Myocyte (in vitro differentiated cells): ENCODE measurements at regions not wholly inside any gene's neighbourhood (a gene's known extent, or its start where the extent isn't known, plus 50 kb on each side); places are given as distances from the start of the nearest gene placed in this dataset.

Source experiments
- DNase-seq: peaks from one replicate; pipeline ENCODE4 v3.0.0-alpha.2; 2012; ENCODE audit warnings: low read depth

DNA sequence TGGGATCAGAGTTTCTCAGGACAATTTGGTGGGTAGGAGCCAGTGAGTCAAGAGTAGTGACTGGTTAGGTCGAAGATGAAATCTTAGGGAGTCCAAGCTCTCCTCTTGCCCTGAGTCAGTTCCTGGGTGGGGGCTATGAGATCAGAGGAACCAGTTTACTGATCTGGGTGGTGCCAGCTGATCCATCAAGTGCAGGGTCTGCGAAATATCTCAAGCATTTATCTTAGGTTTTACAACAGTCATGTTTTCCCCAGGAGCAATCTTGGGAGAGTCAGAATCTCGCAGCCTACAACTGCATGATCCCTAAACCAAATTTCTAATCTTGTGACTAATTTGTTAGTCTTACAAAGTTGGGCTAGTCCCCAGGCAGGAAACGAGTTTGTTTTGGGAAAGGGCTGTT is 1833.2 kb upstream of the PCDH7 start:
- no peak for DNase-seq

DNA sequence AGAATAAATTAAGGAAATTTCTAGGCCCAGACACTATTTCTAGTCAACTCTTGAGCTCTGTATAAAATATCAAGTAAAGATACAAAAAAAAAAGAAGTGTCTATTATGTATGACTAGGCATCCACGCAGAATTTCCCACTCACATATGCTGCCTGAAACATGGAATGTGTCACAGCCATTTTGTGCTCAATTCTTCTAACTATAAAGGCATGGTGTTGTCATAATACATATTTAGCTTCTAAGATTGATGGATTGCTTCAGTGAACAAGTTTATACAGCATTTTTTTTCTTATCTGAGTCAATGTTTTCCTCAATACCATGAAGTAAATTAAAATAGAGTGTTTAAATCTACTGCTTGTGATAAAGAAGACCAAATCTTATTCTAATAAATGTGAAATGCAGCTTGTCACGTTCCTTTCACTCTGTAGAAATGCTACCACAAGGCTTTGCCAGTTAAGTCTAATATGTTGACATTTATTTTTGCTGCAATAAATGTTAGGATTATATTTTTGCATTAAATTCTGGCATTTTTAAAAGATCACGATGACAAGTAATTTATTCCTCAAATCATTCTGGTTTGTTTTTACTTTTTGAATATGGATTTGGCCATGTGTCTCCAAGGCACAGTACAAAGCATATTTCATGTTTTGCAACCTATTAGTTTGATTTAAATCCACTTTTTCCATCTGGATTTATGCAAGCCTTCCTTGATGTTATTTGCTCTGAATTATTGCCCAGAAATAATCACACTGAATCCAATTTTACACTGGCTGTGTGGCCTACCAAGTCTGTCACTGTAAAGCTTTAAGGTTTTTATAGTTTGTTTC is 1829.0 kb upstream of the PCDH7 start:
- DNase-seq = no peak

DNA sequence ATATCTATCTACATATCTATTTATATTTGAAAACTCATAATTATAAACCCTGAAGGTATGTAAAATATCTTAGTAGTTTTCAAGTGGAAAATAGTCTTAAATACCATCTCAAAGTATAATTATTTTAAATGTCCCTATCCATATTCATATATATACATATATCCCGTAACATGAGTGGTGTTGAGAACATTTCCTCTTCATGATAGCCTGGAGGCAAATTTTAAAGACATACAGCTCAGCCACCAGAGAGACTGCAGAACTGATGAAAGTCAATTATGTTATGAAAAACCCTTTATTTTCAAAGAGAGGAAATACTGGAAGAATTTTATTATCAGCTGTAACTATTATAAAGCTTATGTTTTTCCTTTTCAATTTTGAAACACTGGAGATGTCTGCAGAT is 1806.7 kb upstream of the PCDH7 start:
- DNase-seq = no peak

DNA sequence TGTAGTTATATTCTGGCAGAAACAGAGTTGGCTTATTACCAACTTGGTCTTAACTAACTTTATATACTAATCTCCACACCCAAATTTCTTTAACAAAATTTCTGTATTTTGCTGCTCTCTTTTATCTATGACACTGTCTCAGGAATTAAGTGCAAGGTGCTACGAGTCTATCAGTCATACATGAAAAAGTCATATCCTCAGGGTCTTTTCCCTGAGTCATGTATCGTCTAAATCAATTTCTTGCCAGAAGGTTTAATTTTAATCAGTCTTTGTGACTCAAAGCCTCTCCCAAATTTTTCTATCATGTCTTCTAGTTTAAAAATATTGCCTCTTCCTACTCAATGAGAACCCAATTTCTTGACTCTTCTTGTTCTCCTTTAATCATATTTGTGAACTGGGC is 1803.6 kb upstream of the PCDH7 start:
- no peak for DNase-seq

DNA sequence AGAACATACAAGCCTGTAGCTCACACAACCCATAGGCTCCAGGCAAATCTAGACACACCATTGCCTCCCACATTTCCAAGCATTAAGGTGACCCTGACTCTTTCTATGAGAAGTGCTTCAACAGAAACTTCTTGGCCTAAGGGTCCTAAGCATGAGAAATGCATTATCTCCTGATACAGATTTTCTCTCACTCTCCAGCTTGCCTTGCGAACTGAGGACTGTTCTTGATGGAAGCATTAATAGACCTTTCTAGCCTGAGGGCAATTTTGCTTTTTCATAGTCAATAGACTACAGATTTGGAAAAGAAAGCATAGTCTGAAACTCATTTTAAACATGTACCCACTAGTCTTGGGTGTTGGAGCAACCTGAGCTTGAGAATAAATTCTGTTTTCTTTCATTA is 1801.3 kb upstream of the PCDH7 start:
- DNase-seq = no peak

DNA sequence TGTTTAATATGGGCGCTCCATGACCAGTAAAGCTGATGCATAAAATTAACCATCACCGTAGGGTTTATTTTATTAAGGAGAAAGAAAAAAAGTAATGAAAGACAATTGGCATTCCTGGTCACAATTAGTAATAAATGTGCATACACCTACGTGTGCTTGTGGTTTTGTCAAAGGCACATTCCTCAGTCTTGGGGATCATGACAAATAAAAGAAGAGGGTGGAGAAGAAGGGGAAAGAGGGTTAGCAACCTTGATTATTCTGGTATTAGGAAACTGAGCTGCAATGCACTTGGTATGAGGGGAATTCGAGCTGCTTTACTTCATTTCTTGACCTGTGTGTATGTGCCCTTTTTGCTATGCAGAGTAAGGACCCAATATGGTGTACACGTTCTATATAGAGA is 1798.3 kb upstream of the PCDH7 start:
- DNase-seq = no peak

DNA sequence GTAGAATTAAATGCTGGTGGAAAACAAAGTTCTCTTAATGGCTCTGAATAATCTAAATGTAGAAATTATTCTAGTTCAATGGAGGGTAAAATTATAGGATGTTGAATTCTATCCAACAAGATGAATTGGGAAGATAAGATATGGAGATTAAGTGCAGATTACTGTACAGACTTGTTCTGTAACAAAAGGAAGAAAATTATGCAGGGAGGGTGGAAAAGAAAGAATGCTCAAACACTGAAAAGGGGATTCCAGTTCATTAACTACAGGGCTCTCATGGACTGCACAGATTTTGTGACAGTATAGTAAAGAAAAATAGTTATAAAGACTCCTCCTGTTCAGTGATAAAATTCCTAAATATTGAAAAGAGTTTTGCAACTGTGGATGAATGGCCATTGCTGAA is 1794.0 kb upstream of the PCDH7 start:
- no peak for DNase-seq

DNA sequence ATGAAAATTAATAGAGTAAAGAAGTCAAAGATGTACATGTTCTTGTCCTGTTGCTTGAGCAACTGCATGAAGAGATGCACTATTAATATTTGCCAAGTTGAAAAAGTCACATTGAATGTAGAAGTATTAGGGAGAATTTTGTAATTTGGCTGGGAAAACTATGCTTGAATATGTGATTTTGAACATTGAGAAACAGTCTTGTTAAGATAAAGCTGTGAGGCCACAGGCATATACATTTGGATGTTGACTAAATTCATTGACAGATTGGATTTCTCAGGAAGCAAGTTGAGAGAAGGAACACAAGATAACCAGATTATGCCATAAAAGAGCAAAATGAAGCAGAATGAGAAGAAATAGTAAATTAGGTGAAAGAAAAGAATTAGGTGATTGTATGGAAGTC is 1777.5 kb upstream of the PCDH7 start:
- no peak for DNase-seq

DNA sequence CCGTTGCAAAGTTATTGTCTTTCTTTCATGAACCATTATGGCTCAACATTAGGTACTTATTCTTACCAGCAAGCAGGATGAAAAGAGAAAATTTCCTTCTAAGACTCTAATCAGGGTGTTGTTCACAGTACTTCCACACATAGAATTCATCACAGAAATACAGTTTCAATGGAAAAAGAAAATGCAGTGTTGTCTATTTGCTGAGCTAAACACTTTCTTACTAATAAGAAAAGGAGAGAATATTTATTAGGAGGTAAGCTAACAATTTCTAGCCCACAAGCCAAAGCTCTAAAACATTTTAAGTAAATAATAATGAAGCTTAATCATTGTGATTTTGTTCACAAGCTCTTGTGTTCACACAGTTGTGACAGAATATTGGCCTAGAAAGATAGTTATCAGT is 1772.8 kb upstream of the PCDH7 start:
- no peak for DNase-seq

DNA sequence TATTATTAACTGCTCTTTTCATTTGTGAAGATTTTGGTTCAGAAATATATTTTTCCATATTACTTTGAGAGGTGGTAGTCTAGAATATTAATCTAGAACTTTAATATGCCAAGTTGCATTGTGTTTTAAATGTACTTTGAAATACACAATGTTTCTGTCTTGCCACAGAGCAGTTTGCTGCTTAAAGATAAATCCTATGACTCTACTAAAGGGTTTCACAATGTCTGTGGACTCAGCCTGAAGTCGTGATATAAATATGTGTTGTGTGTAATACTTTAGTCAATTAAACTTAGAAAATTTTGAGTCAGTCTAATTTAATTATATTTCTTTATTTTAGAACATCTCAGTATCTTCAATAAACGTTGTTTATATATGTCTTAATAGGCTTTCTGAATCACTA is 1771.7 kb upstream of the PCDH7 start:
- DNase-seq = no peak

DNA sequence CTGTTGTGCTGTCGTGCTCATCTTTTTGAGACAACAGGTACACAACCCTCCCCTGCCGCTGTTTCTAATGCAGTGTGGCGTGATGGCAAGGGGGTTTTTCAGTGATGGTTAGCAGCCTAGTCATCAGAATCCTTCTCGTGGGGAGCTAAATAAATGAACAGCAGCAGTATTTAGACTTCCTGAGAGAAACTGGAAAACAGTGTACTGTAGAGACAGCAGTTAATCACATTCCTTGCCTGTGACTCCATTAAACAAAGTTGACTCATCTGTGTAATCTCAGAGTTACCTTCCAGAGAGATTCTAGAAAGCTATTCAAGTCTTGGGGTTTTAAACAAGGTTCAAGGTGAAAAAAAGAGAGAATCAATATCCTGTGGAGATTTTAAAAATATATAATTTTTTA is 1753.2 kb upstream of the PCDH7 start:
- DNase-seq = no peak

DNA sequence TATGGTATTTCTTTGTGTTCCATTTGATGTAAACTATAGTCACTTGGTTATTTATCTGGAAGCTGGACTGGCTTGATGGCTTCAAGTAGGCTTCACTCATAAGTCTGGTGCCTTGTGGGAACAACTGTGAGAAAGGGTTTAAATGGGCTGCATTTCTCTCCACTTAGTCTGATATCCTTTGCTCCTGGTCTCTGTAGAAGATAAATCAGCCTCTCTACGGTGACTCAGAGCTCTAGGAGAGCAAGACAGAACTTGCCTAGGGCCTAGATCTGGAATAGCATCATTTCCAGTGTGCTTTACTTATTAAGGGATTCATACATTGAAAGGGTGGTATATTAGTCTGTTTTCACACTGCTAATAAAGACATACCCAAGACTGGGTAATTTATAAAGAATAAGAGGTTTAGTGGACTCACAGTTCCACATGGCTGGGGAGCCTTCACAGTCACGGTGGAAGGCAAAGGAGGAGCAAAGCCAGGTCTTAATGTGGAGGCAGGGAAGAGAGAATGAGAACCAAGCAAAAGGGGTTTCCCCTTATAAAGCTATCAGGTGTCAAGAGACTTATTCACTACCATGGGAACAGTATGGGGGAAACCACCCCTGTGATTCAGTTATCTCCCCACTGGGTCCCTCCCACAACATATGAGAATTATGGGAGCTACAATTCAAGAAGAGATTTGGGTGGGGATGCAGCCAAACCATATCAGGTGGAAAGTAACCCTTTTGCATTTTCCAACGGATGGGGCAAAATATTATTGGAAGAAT is 1746.4 kb upstream of the PCDH7 start:
- no peak for DNase-seq

DNA sequence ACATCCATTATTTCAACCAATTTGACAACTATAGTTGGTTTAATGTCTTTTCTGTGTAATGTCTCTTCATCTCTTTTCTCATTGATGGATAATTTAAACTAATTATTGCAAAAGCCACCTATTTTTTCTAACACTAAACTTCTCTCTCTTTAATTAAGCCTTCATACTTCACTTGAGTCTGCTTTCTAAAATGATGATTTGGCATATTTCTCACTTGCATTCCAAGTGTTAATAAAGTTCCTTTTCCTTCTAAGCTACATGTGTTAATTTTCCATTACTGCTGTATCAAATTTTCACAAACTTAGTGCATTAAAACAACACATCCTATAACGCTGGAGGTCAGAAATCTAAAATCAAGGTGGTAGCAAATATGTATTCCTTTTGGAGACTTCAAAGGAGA is 1743.8 kb upstream of the PCDH7 start:
- no peak for DNase-seq

DNA sequence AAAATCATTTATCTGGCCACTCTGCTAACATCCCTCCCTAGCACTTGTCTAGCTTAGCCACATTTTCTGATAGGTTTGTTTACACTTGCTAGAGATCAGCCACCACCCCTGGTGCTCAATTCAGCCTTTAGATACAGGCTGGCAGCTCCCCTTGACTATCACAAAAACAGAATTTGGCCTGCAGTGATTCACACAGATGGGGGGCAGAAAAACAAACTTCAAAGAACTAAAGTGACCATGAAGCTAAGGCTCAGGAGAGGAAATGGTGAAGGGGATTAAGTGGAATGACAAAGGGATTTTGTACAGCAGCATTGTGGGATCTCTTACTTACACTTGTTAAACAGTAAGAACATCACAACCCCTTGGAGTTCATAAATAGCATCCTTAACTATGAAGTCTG is 1718.0 kb upstream of the PCDH7 start:
- no peak for DNase-seq

DNA sequence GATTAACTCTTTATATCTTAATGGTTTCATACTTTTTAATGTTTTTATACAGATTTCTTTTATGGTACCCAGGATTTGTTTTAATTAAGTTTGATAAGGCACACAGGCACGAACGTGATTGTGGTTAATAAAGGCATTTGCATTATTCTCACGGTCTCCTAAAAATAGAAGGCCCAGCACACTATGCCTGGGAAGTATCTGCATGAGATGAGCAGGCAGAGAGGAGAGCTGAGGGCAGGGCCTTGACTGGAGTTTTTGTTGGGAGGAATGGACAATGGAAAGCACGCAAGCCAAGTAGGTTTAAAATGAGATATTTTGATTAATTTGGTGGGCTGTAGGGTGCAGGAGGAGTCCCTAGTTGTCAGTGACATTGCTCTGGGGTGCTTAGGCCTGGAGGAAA is 1714.3 kb upstream of the PCDH7 start:
- no peak for DNase-seq

DNA sequence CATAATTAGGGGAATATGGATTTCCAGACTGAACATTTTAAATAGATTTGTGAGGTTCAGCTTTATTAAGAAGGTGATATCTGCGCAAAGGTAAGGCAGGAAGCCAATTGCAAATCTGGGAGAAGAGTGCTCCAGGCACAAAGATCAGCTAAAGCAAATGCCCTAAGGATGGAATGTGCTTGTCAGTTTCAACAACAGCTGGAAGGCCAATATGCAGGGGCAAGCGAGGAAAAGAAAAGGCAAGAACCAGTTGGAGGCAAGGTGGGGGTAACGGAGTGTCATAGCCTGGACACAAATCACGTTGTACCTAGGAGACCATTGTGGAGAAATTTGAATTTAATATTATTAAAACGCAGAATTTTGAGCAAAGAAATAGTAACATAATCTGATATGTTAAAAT is 1710.3 kb upstream of the PCDH7 start:
- DNase-seq = no peak

DNA sequence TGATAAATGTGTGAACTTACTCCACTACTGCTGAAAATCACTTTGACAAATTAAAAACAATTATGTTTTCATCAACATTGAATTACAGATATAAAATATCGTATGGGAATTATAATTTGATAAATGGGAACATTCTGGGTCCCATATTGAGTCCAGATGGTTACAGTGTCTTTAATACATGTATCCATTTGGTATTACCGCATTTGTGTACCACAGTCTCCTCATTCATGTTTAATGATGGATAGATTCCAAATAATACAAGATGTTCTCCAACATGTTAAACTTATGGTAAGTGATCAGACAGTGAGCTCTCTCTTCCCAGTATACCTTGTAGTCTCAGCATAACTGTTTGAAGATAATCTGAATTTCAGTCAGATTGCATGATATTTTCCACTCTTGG is 1706.8 kb upstream of the PCDH7 start:
- DNase-seq = no peak

DNA sequence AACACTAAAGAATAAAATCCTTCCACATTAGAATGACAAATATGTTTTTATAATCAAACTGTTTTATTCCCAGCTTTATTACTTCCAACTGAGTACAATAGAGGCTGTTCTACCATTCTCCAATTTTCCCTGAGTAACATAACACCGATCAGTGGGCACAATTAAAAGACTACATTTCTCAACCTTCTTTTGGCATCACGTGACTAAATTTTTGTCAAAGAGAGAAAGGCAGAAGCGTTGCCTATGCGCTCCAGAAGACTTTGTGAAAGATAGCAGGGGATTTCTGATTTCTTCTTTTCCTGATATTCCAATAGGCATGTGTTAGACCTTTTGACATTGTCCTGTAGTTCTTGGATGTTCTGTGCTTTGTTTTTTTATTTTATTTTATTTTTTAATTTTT is 1705.6 kb upstream of the PCDH7 start:
- no peak for DNase-seq

DNA sequence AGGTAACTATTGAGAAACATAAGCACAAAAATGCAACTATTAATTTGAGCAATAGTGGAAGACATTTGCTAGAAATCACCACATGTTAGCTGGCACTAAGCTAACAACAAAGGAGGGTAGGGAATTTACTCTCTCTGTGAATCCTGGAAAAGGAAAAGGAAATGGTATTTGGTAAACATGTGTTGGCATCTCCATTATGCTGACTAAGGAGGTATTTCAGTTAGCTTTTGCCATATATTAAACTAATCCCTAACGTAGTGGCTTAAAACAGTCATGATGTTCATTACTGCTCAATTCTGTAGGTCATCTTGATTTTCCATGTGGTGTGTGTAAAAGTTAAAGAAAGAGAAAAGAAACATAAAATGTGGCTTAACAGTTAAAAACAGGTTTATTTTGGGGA is 1686.5 kb upstream of the PCDH7 start:
- DNase-seq = no peak

DNA sequence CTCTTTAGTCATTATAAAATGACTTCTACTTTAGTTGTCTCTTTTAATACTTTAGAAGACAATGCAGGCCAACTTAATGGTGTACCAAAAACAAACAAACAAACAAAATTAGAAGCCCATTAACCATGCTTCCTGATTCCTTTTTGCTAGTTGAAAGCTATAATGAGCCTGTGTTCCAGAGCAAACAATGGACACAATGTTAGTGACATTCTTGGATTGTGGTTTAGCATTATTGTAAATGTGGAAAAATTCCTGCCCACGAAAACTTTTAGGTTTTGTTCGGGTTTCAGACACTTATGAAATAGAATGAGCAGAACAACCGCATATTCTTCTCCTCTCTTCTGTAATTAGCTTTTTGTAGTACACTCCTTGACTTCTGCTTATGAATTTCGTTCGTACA is 1682.7 kb upstream of the PCDH7 start:
- no peak for DNase-seq

DNA sequence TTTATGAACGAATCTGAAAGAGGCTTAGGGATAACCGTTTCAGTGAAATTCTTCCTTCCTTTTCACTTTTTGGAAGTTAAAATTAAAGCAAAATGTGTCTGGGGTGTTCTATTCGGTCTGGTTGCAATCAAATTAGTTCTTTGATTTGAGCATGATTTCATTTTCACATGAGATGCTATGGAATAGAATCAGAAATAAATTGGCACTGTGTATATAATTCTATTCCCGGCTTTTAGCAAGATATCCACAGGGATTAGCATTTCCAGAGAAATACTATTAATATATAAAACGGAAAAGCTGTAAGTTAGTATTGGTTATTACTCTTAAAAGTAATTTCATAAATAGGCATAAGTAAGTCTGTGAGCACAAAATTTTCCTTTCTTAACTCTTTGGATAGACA is 1676.8 kb upstream of the PCDH7 start:
- DNase-seq = no peak

DNA sequence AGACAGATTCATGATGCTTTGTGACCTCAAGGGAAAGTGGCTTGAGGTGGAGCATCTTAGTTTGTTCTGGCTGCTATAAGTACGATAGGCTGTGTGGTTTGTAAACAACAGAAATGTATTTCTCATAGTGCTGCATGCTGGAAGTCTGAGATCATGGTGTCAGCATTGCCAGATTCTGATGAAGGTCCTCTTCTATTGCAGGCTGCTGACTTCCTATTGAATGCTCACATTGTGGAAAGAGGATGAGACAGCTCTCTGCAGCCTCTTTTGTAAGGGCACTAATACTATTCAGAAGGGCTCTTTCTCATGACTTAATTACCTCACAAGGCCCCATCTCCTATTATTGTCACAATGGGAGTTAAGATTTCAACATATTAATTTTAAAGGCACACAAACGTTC is 1674.0 kb upstream of the PCDH7 start:
- DNase-seq = no peak

DNA sequence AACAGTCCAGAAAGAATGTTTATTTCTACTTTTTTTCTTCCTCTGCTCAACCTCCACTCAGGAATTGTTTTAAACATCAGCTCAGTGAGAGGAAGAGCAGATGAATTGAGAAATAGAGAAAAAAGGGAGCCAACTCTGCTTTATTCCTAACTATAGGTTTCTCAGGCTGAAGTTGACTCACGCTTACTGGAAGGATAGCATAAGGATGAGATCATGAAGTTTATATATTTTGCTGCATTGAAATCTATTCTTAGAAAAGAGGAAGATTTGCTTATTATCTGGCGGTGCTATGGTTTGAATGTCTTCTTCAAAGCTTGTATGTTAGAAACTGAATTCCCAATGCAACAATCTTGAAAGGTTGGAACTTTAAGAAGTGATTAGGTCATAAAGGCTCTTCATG is 1673.4 kb upstream of the PCDH7 start:
- DNase-seq = no peak
